Sciatic nerve (tissue), 2 donors: ENCODE measurements at regions not wholly inside any gene's neighbourhood (a gene's known extent, or its start where the extent isn't known, plus 50 kb on each side); places are given as distances from the start of the nearest gene placed in this dataset.
A peak's percentile ranks its signal among the peaks of the same experiment; 100 is the strongest.

ENCODE experiments used
- ATAC-seq: fragments of 200-7000 bp; cut with Tn5 transposase; one replicate; pipeline ENCODE4 v1.9.1; 2020; ENCODE audit warnings: mild to moderate bottlenecking, moderate library complexity
- DNase-seq: peaks from one replicate; pipeline ENCODE4 v3.0.0-alpha.2; 2020; ENCODE audit warnings: low spot score
- intact Hi-C: fragments of 100-400 bp; cut with DNase I; formaldehyde crosslinking; loops from one replicate; pipeline ENCODE4 v1.14.2; 2022
- donor health status: DM: no; HTN: no; CAD: no.
- donor health status: DM: no; HTN: no; CAD: no.

DNA sequence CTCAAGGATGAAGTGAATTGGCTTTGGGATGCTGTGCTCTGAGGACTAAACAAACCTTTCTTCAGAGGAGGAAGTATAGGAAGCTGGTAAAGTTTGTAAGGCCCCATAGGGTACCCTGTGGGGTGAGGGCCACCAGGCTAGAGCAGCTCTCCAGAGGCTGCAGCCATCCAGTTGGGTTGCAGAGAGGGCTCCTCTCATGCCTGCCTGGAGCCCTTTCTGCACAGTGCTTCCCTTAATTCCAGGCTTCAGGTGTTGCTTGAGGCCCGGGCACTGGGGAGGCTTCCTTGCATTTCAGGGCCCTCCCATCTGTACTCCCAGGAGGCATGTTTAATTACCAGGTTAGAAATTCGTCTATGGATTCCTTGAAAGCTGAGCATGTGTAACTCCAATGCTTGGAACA lies 95.3 kb upstream of the FSTL4 start:
- intact Hi-C loops: no loop called here
- peak; percentile 9 for DNase-seq
- no peak for ATAC-seq

DNA sequence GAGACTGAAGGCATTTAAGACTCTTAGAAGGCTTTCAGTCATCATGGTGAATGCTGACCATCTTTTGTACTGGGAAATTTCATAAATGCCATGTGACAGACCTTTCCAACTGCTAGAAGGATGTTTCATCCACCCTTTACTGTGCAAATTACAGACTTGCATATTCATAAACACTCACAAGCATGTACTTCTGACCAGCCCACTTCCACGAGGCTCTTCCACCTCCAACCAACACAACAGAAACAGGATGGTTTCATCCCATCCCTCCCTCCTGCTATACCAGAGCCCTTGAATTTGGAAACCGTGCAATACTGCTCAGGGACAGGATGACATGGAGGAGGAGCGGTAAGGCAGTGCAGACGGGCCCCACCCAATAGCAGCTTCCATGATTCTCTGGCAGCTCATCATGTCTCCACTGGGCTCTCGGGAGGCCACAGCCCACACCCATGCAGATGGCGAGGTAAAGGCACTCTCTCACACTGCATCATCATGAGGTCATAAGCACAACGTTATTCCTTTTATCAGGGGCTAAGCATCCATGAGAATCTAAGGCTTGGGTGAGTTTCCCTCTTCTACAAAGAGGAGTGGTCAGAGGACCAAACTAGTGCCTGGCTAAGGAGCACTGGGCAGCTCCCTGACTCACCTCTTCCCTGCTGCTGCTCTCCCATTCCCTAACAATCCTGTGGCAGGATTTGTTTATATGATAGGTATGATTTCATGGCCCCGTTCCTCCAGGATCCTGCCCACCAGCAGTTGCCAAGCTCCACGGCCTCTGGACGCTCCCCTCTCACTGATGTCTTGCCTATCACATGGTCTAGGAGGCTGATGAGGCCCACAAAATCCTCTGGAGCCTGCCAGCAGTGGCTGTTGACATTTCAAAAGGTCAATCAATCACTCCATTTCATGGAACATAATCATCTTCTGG lies 94.4 kb upstream of the FSTL4 start:
- DNase-seq (peak; percentile 42), ATAC-seq (peak; percentile 48)
- intact Hi-C loops: no loop called here

DNA sequence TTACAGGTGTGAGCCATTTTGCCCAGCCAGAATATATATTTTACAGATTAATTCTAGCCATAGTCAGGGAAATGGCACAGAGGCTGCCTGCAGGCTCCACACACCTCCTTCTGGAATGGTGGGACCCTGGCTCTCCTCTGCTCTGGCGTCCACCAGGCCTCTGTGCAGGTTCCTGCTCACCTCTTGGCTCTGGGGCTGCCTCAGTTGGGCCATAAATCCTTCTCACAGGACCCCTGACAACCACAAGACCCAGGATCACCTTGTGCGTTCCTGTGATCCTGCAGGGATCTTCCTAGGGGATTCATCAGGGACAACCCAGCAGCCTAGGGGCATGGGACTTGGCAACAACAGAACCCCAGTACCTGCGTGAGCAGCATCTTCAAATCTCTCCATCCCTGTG lies 93.0 kb upstream of the FSTL4 start:
- DNase-seq: no peak
- intact Hi-C loops: no loop called here
- ATAC-seq: no peak

DNA sequence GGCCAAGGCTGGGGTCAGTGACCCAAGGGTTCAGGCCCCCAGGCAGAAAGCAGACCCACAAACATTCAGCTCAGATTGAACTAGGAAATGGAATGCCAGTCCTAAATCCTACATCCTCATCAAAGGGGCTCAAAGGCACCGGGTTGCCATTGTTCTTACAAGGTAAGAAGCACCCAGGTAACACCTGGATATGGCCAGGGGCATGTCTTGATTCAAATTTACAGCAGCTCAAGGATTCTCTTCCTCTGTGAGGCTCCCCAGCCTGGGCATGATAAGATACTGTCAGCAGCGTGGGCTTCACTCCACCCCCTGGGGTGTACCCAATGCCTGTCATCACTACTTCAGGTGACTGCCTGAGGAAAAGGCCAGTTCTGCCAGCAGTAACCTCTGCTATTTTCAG lies 92.1 kb upstream of the FSTL4 start:
- DNase-seq (no peak), ATAC-seq (no peak)
- intact Hi-C loops: no loop called here

DNA sequence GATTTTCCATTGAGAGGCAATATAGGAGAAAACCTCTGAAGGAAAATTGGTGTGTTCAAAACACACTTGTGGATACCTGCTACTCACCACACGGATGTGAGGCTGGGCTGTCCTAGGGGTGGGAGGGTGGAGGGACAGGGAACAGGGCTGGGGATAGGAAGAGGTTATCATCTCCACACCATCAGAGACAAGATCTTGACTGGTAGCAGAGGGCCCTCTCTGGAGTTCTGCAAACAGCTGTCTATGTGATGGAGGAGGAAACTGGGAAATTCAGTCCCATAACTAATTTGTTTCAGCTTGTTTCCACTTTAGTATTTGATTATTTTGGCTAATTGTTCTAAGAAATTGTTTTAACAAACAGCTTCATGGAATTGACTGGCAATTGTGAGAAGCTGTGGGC lies 91.6 kb upstream of the FSTL4 start:
- ATAC-seq (no peak), DNase-seq (no peak)
- intact Hi-C loops: no loop called here

DNA sequence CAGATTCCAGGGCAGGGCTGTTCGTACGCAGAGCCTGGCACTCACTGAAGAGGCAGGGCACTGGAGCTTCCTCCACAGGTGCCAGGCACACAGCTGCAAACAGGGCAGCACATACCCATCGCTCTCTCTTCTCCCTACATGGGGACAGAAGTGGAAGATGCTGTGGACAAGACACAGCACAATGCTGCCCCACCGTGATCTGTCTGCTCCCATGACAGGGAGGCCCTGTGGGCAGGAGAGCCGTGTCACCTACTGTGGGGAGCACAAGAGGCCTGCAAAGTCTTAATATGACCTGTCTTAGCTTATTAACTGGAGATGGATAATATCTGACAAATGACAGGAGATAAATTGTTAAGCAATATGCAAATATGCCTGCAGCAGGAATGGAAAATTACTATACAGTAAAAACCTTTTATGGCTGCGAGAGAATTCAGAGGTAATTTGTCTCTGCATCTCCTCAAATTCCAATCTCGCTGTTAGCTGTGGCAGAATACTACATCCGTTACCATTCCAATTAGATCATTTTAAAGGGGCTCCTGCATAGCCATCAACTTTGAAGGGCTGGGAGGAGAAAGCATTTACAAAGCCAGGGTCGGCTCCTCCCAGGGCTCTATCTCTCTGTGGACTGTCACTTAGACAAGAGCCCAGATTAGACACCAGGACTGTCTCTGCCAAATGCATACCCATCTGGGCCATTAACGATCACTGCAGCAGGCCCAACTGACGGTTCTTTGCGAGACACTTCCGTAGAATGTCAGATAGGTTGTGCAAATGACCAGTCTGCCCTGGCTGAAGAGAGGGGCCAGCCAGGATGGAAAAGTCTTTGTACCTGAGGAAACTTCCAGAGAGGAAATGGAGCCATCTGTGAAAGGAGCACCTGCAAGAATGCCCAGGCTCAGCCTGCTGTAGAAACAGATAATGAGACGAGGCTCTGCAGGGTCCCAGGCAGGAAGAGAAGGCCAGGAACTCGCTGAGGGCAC lies 90.7 kb upstream of the FSTL4 start:
- intact Hi-C loops: no loop called here
- DNase-seq (no peak), ATAC-seq (no peak)

DNA sequence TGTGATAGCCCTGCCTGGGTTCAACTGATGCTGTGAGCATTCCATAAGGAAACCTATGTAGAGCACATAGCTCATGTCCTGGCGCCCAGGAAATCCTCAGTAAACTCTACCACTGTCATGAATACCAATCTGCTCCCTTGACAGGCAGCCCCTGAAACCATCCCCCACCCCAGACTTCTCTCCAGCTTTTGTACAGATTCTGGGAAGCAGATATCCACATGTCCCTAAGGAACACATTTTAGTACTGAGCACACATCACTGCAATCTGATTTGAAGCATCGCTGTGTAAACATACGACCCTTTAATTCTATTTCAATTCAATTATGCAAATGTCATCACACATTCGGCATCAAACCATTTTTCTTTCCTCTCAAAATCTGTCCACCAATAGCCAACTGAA lies 89.5 kb upstream of the FSTL4 start:
- intact Hi-C loops: no loop called here
- ATAC-seq: no peak
- DNase-seq: no peak

DNA sequence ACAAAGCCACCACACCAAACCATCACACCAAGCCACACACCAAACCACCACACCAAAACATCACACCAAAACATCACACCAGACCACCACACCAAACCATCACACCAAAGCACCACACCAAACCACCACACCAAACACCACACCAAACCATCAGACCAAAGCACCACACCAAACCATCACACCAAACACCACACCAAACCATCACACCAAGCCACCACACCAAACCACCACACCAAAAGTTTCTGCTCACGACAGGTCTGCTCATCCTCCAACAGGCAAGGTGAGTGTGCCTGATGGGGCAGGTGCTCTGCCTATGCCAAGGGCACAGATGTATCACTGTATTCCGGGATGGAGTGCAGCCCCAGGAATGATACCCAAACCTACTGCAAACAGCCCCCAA lies 87.9 kb upstream of the FSTL4 start:
- ATAC-seq (no peak), DNase-seq (no peak)
- intact Hi-C loops: no loop called here

DNA sequence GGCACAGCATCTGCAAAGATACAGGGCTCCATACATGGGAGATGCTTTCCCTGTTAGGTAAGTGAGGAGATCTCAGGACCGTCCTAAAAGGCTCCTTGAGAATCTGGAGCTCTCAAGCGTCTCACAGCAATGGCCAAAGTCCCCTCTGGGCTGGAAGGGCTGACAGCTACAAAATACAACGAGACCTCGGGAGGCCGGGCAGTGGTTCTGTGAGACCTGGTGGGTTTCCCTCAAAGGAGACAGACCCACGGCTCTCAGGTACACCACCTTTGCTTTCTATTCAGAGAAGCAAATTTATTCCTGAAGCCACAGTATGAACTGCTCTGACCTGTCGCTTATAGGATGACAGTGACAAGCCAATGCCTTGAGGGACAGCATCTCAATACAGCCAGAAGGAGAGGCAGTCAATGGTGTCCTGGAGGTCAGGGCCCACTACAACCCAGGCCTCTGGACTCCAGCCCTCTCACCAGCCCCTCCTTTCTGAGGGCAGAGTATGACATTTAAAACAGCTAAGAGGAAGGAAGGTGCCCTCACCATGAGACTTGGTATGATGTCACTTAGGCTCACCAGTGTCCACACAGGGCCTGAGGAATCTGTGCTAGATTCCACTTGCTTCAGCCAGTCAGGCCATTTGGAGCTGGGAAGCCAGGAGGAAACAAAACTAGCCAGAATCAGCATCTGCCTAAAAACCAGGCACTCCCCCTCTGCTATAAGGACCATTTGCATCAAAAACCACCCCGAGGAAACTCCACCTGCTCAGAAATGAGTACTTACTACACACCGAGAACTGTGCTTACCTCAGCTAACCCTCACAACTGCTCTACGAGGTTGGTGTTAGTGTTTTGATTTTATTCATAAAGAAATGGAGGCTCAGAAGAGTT lies 86.5 kb upstream of the FSTL4 start:
- intact Hi-C loops: no loop called here
- ATAC-seq (no peak), DNase-seq (no peak)

DNA sequence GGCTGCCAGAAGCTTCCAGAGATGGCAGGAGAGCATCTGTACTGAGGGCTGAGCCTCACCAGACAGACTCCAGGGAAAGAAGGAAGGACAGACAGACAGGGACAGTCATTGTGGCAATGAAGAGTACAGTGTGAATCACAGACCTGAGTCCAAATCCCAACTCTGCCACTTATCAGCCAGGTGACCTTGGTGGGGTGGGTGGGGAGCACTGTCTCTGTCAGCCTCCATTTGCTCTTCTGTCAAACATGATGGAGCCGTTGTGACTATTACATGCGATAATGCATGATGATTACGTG lies 85.9 kb upstream of the FSTL4 start:
- no peak for DNase-seq
- intact Hi-C loops: no loop called here
- no peak for ATAC-seq

DNA sequence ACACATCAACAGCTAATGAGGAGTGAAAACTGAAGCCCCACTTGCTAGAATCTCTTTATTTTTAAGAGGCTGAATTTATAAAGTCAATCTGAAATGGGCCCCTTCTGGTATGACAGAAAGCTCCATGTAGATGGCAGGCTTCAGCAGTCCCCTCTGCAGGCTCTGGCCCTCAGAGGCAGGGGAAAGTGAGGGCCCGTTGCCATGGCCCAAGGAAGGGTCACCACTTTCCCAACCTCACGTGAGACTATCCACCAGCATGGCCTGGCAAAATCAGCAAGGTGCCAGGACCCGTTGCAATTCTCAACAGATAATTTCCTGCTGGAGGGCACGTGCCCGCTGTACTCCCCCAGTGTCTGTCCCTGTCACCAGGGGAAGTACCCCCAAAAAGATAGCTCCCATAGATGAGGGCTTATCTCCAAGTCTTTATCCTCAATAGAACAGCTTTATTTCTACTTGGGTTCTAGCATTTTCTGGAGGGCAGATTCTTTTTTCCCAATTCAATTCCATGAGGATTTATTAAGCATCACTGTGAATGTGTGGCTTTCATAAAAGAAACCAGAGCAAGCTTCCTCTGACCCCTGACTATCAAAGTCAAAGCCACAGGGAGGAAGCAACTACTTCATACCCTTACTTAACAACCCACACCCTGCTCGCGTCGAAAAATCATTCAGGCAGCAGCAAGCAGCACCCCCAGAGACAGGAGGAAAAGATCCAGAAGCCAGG lies 85.4 kb upstream of the FSTL4 start:
- intact Hi-C loops: no loop called here
- ATAC-seq: no peak
- no peak for DNase-seq

DNA sequence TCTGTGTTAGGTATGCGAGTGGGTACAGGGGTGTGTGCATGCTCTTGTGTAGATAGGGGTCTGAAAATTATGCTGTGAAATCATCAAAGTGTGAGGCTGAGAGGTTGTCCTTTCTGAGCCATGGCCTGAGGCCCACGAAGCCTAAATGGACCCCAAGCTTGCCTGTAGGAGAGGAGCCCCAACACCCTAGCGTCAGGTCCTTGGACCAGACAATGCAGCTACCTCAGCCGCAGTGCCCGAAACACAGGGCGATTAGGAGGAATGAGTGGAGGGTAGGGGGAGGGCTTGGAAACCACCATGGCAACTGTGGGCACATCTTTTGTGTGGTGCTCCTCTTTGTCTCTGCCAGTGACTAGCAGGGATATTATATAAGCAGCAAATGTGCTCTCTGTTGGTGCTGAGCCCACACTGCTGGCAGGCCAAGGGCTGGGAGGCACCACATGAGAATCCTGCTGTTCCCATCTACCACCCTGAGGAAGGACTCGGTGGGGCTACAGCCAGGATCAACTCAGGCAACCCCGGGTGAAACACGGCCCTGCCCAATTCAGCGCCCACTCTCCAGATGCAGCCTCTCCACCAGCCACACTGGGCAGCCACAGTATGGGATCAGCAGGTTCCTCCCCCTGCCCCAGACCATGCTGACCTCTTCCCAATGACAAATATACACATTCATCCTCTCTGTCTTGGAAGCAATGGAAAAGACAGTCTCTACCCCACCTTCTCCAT lies 84.6 kb upstream of the FSTL4 start:
- intact Hi-C loops: no loop called here
- no peak for ATAC-seq
- no peak for DNase-seq

DNA sequence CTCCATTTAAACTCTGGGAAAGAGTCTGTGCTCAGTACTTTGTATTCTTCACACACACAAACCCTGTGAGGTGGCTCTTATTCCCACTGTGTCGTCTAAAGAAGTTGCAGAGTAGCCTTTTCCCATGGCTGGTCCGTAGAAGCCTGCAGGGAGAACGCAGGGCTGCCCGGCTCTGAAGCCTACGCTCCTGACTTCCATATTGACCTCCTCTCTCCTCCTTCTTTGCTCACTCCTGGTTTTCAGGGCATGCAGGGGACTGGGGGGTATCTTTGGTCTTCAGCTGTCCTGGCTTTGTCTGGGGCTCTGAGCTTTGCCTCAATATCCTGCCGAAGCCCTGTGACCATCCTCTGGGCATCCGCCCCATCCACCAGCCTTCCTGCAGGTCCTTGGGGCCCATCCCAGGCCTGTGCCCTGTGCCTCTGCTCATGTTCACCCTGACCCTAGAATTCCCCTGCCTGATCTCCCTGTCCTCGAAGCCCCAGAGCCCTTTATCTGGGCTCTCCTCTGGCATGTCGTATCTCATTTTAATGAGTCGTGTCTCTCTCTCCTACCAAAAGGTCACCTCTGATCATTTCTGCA lies 83.8 kb upstream of the FSTL4 start:
- ATAC-seq: no peak
- intact Hi-C loops: no loop called here

DNA sequence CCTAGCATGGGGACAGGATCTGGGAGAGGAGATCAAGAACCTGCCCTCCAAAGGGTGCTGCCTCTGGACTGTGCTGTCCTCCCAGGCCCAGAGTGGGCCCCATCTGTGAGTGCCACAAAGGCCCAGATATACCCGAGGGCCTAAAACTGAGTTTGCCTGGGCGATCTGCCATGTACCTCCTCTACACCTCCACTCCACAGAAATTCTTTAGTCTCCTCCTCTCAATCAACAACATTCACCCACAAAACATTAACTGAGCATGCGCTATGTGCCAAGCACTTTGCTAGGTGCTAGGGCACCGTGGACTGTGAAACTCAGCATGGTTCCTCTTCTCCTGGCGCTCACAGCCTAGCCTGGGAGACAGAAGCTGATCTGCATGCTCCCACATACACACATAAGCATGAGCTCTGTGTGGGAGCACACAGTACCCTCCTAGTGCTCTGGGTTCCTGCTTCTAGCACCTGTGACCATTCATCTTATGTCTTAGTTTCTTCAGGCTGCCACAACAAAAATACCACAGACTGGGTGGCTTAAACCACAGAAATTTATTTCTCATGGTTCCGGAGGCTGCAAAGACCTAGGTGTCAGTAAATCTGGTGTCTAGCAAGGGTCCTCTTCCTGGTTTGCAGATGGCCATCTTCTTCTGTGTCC lies 82.0 kb upstream of the FSTL4 start:
- intact Hi-C loops: no loop called here
- no peak for ATAC-seq

More for the DNA sequence above, 83.8 kb upstream of the FSTL4 start:
- DNase-seq: no peak

DNA sequence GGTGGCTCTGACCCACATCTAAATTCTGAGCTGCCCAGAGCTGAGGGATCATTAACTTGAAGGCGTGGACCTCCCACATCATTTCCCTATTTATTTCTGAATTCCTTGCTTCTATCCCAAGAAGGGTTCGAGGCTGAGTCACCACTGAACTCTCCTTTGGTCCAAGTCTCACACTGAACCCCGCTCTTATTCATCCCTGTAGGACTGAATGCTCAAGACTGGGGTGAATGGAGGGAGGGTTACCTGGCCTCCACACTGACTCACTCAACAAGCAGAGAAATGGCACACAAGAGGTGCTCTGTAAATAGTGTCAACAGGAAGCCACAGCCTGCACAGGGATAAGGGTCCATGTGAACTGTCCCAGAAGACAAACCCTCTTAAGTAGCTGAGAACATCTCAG lies 79.1 kb upstream of the FSTL4 start:
- no peak for ATAC-seq
- intact Hi-C loops: no loop called here
- no peak for DNase-seq

More for the DNA sequence above, 82.0 kb upstream of the FSTL4 start:
- no peak for DNase-seq

DNA sequence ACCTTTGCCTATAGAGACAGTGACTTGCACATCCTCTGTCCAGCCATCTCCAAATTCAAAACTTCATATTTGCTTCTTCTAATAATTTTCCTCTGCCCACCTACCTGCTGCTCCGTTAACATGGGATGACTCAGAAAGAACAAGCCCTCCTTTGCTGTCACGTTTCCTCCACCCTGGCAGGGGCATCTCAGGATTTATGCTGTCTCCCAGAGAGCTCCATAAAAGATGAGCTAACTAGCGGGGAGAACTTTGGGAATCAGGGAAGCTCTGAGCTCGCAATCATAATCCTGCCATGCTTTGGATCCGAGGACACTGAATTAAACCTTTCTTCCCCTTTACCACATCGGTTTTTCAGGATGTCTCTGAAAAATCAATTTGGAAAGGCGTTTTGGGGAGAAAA lies 78.4 kb upstream of the FSTL4 start:
- no peak for DNase-seq
- intact Hi-C loops: no loop called here
- no peak for ATAC-seq

DNA sequence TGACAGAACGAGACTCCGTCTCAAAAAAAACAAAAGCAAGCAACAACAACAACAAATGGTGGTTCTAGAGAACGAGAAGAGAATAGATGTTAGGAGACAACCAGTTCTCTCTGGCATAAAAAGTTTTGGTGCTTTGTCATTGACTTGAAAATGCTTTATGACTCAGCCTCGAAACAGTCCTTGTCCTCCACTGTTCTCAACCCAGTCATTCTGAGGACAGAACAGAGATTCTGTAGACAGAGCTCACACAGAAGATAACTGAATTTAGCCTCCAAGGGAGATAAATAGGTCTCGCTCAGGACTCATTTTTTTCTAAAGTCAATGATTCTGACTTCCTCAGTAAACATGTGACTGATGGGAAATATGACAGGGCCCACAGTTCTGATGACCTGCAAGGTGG lies 76.0 kb upstream of the FSTL4 start:
- DNase-seq: no peak
- no peak for ATAC-seq
- intact Hi-C loops: no loop called here
